Retinal pigment epithelial cell (primary cell): ENCODE measurements at regions not wholly inside any gene's neighbourhood (a gene's known extent, or its start where the extent isn't known, plus 50 kb on each side); places are given as distances from the start of the nearest gene placed in this dataset.

Source experiments
- DNase-seq: peaks from one replicate; pipeline ENCODE4 v3.0.0-alpha.2; 2010; ENCODE audit warnings: low read depth
- H3K4me3 ChIP-seq: 2 replicates; pipeline ENCODE4 v1.5.1; 2011; ENCODE audit warnings: mild to moderate bottlenecking, low read length, control low read depth, moderate library complexity
- CTCF ChIP-seq: conservative IDR thresholded peaks from 2 replicates; pipeline ENCODE4 v1.5.1; 2011; ENCODE audit warnings: low read depth, low read length, control low read depth, inconsistent platforms

- no peak for DNase-seq
- no peak for TF ChIP-seq CTCF
- H3K4me3 ChIP-seq = no peak overlapping the region
Measured at GRCh38 chr12:125289970-125290369, 224.7 kb downstream of the AACS start.

DNA sequence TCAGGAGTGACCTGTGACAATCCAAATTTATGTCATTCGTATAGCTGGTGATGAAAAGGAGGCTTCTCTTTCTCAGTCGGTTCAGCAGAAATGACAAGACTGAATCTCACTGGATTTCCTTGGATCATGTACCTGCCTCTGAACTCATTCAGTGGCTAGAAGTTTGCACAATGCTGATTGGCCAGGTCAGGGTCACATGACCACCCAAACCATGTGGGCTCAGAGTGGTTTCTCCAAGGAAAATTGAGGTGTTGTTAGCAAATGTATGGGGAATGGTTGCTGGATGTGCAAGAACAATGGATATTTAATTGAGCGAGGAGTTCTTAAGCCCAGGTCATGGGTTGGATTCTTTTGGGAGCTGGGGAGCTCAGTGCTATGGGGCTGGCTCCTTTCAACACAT, 227.5 kb downstream of the AACS start:
- no peak for TF ChIP-seq CTCF
- H3K4me3 ChIP-seq = no peak overlapping the region
- DNase-seq = no peak

DNA sequence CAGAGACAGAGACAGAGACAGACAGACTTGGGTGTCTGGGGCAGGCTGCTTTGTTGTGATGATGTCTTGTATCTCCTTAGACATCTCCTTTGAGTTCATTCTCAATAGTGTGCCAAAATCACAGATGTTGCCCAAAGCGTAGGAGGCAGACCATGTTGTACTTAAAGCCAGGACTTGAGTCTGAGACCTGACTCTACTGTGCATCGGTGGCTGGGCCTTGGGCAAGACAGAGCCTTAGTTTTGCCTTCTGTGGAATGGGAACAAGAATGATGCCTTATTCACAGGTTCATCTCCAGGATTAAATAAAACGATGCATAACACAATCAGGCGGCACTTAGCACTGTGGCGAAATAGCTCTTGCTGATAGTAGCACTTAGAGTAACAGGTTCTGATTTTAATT, 230.3 kb downstream of the AACS start:
- H3K4me3 ChIP-seq = no peak overlapping the region
- TF ChIP-seq CTCF = no peak
- DNase-seq = no peak

DNA sequence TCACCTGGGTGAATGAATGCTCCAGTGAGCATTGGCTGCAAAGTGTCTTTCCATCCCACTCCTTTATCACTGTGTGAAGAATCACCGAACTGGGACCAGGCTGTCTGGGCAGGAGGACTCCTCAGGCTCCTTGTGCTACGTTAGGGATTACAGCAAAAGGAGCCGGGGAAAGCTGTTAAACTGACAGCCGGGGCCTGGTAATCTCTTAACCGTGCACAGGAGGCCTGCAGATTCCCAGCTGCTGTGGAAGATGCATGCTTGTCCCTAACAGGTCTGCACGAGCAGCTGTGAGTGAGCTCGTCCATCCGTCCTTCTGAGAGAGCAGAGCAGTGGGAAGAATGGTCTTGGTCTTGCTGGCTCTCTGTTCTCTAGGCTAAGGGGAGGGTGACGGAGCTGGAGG, 231.5 kb downstream of the AACS start:
- TF ChIP-seq CTCF = no peak
- H3K4me3 ChIP-seq = no peak overlapping the region
- no peak for DNase-seq

GRCh38 chr12:125299840-125300239, 234.6 kb downstream of the AACS start:
- DNase-seq = no peak
- no peak overlapping the region for H3K4me3 ChIP-seq
- no peak for TF ChIP-seq CTCF

DNA sequence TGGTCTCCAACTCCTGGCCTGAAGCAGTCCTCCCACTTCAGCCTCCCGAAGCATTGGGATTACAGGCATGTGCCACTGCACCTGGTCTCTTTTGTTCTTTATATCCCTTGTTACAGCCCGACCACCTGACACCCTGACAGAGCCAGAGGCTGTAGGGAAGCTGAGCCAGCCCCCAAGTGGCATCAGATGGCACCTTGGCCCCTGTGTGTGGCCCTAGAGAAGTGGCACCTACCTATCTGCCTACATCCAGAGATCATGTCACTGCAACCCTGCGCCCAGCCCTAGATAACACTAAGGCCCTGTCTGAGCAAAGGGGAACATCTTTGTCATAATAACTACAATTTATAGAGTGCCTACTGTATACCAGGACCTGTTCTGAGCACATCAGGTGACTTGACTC, 235.0 kb downstream of the AACS start:
- no peak for DNase-seq
- no peak overlapping the region for H3K4me3 ChIP-seq
- no peak for TF ChIP-seq CTCF

GRCh38 chr12:125303337-125303736, 238.1 kb downstream of the AACS start:
- no peak for TF ChIP-seq CTCF
- no peak overlapping the region for H3K4me3 ChIP-seq
- DNase-seq = no peak
